SH-SY5Y (cell line): ENCODE measurements at regions not wholly inside any gene's neighbourhood (a gene's known extent, or its start where the extent isn't known, plus 50 kb on each side); places are given as distances from the start of the nearest gene placed in this dataset.

Experiments
- GATA2 ChIP-seq: IDR thresholded peaks from 2 replicates; pipeline ENCODE4 v1.6.1; 2011; ENCODE audit warnings: mild to moderate bottlenecking, low read depth, low read length
- GATA3 ChIP-seq: IDR thresholded peaks from 2 replicates; pipeline ENCODE4 v1.6.1; 2011; ENCODE audit warnings: low read depth, mild to moderate bottlenecking, low read length, moderate library complexity

GRCh38 chr18:78425019-78425412, 554.6 kb upstream of the SALL3 start:
- TF ChIP-seq GATA3 (no peak), GATA2 (no peak)
